Ecto neural progenitor cell (in vitro differentiated cells): ENCODE measurements at regions not wholly inside any gene's neighbourhood (a gene's known extent, or its start where the extent isn't known, plus 50 kb on each side); places are given as distances from the start of the nearest gene placed in this dataset.
"Not testable (repeated sequence)": the region's sequence is repeated elsewhere in the genome, so short reads cannot be mapped to it uniquely, and the experiment has no call there.

Experiments used
- DNase-seq: peaks from one replicate; pipeline ENCODE4 v3.0.0-alpha.2; 2018; ENCODE audit warnings: low spot score

- DNase-seq = no peak
Measured at GRCh38 chr9:82052081-82052480, 63.5 kb downstream of the SPATA31D1 start.

- DNase-seq = no peak
Measured at GRCh38 chr9:82054264-82055015, 65.9 kb downstream of the SPATA31D1 start.

GRCh38 chr9:82057805-82058204, 69.2 kb downstream of the SPATA31D1 start:
- DNase-seq = no peak

- DNase-seq = not testable (repeated sequence)
Measured at GRCh38 chr9:82061801-82062200, 73.2 kb downstream of the SPATA31D1 start.

GRCh38 chr9:82062245-82062644, 73.7 kb downstream of the SPATA31D1 start:
- DNase-seq = no peak

GRCh38 chr9:82073551-82074543, 85.3 kb downstream of the SPATA31D1 start:
- no peak for DNase-seq

- DNase-seq = no peak
Measured at GRCh38 chr9:82080265-82080664, 91.7 kb downstream of the SPATA31D1 start.

- no peak for DNase-seq
Measured at GRCh38 chr9:82081496-82081895, 92.9 kb downstream of the SPATA31D1 start.

GRCh38 chr9:82082563-82082962, 94.0 kb downstream of the SPATA31D1 start:
- DNase-seq = no peak

GRCh38 chr9:82088591-82088990, 100.0 kb downstream of the SPATA31D1 start:
- no peak for DNase-seq

GRCh38 chr9:82090046-82090445, 101.5 kb downstream of the SPATA31D1 start:
- DNase-seq = no peak

GRCh38 chr9:82091100-82091499, 102.5 kb downstream of the SPATA31D1 start:
- no peak for DNase-seq

- no peak for DNase-seq
Measured at GRCh38 chr9:82091610-82092009, 103.0 kb downstream of the SPATA31D1 start.

- no peak for DNase-seq
Measured at GRCh38 chr9:82101475-82101874, 112.9 kb downstream of the SPATA31D1 start.

- no peak for DNase-seq
Measured at GRCh38 chr9:82104252-82104651, 115.7 kb downstream of the SPATA31D1 start.

GRCh38 chr9:82105729-82106128, 117.2 kb downstream of the SPATA31D1 start:
- no peak for DNase-seq

GRCh38 chr9:82106536-82106935, 118.0 kb downstream of the SPATA31D1 start:
- no peak for DNase-seq

GRCh38 chr9:82108474-82108873, 119.9 kb downstream of the SPATA31D1 start:
- DNase-seq = no peak

GRCh38 chr9:82108941-82109340, 120.4 kb downstream of the SPATA31D1 start:
- DNase-seq = no peak

GRCh38 chr9:82109626-82110025, 121.1 kb downstream of the SPATA31D1 start:
- no peak for DNase-seq

- no peak for DNase-seq
Measured at GRCh38 chr9:82110881-82111280, 122.3 kb downstream of the SPATA31D1 start.

GRCh38 chr9:82115331-82115730, 126.8 kb downstream of the SPATA31D1 start:
- no peak for DNase-seq

- no peak for DNase-seq
Measured at GRCh38 chr9:82115900-82116299, 127.3 kb downstream of the SPATA31D1 start.
